ENCODE measurements at regions not wholly inside any gene's neighbourhood (a gene's known extent, or its start where the extent isn't known, plus 50 kb on each side); places are given as distances from the start of the nearest gene placed in this dataset.

GRCh38 chr3:193908181-193908744 is 227.7 kb upstream of the HES1 start:
- no peak overlapping the region for H3K4me3 ChIP-seq
- H3K36me3 ChIP-seq: no peaks in the 10 kb centered on the region
- WGBS: 100% methylated on average over 1 of the region's 1 CpG
- no peak for DNase-seq (ENCODE audit: extremely low spot score)
- H3K9me3 ChIP-seq: peaks cover 0 to 5% (median 0%) of the 10 kb centered on the region in 4 donors
- H3K27ac ChIP-seq (replicated peaks in 1 of 4): no peak overlapping the region
- intact Hi-C loops (cut with DNase I): no loop called here
- TF ChIP-seq POLR2AphosphoS5 (IDR thresholded peaks at IDR 0.05) (no peak), POLR2A (IDR thresholded peaks at IDR 0.05; ENCODE audit: low read depth) (no peak), EP300 (IDR thresholded peaks at IDR 0.05) (no peak), CTCF (IDR thresholded peaks at IDR 0.05) (no peak)
- peaks cover 0 to 17% (median 7%) of the 10 kb centered on the region in 4 donors for H3K4me1 ChIP-seq
- H3K27me3 ChIP-seq: no peaks in the 10 kb centered on the region

DNA sequence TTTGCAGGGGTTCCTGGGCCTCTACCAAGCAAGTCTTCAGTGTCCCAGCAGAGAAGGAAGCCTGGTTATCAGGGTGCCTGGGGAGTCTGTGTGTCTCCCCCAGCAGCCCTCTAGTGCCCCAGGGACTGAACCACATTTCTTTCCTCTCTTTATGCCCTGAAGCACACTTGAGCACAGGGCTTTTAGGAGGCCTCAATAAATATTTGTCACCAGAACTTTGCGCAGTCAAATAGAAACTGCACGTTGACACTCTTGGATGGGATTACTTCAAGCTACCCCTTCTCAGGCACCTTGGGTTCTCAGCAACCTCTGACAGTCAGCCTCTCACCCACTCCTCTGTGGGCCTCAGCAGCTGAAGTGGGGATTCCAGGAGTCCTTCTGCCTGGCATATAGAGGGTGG is 226.6 kb upstream of the HES1 start:
- peaks cover 0 to 23% (median 11%) of the 10 kb centered on the region in 4 donors for H3K4me1 ChIP-seq
- peaks cover 0 to 5% (median 0%) of the 10 kb centered on the region in 4 donors for H3K9me3 ChIP-seq
- no peak for TF ChIP-seq EP300 (IDR thresholded peaks at IDR 0.05)
- TF ChIP-seq POLR2A (IDR thresholded peaks at IDR 0.05; ENCODE audit: low read depth): no peak
- no peak for TF ChIP-seq CTCF (IDR thresholded peaks at IDR 0.05)
- TF ChIP-seq POLR2AphosphoS5 (IDR thresholded peaks at IDR 0.05): no peak
- H3K36me3 ChIP-seq: no peaks in the 10 kb centered on the region
- H3K27ac ChIP-seq (replicated peaks in 1 of 4): no peak overlapping the region
- H3K4me3 ChIP-seq: no peak overlapping the region
- intact Hi-C loops (cut with DNase I): no loop called here
- H3K27me3 ChIP-seq: no peaks in the 10 kb centered on the region
- no peak for DNase-seq (ENCODE audit: extremely low spot score)
- WGBS: 94% methylated on average over 2 of the region's 2 CpGs

DNA sequence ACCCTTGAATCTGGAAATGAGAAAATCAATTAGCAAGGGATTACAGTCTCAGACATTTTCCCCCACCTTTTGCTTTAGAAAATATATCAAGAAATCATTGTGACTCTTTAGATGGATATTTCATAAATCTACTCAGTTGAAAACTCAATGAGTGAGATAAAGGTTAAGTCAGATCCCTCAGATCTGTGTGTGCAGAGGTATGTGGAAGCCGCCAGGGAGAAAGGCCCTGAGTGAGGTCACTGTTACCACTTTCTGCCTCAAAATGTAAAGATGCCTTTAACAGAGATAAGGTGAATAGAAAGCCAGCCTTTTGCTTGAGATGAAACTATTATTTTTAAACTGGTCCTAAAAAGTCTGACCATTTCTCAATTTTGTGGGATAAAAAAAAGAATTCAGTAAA is 225.6 kb upstream of the HES1 start:
- peaks cover 0 to 5% (median 0%) of the 10 kb centered on the region in 4 donors for H3K9me3 ChIP-seq
- no peak overlapping the region for H3K4me3 ChIP-seq
- peaks cover 0 to 32% (median 17%) of the 10 kb centered on the region in 4 donors for H3K4me1 ChIP-seq
- intact Hi-C loops (cut with DNase I): no loop called here
- no peak overlapping the region for H3K27ac ChIP-seq (replicated peaks in 1 of 4)
- no peaks in the 10 kb centered on the region for H3K36me3 ChIP-seq
- no peaks in the 10 kb centered on the region for H3K27me3 ChIP-seq
- DNase-seq (ENCODE audit: extremely low spot score): no peak
- 95% methylated on average over 1 of the region's 1 CpG for whole genome bisulfite sequencing
- TF ChIP-seq POLR2A (IDR thresholded peaks at IDR 0.05; ENCODE audit: low read depth): no peak

DNA sequence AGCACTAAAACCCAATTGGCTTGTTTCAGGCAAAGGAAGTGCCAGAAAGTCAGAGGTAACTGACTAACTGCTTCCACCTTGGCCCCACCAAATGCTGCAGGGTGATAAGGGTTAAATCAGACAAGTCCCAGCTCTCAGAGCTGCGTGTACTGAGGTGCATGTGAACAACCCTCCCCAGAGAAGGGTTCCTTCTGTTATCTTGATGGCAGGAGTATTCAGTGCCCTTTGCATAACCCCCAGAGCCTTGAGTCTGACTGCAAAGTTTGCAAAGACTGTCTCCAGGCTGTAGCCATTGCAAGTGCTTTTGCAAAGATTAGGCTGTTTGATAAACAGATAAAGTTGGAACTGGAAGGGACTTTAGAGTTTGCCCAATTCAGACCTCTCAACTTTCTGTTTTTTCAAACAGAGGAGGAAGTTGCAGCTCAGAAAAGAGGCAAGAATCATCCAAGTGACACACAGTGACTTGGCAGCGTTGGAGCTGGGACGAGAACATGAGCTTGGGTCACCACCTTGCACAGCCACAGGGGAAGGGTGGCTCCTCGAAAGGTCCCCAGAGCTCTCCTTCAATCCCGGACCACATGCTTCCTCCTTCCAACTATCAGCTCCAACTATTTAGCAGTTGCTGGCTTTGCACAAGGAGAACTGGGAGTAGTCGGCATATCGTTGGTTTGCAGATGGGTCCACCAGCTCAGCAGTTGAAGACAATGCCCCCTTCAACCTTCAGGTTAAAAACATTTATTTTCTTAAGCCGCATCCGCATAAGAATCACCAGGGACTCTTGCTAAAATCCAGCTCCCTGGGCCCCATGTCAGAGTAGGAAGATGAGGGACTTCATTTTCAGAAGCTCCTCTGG is 224.8 kb upstream of the HES1 start:
- Histone ChIP-seq H3K27ac (replicated peaks in 1 of 4) (no peak overlapping the region), H3K9me3 (peaks cover 0 to 5% (median 0%) of the 10 kb centered on the region in 4 donors), H3K27me3 (no peaks in the 10 kb centered on the region), H3K4me3 (no peak overlapping the region), H3K36me3 (no peaks in the 10 kb centered on the region), H3K4me1 (peaks cover 0 to 30% (median 17%) of the 10 kb centered on the region in 4 donors)
- TF ChIP-seq CTCF (IDR thresholded peaks at IDR 0.05) (no peak), POLR2A (IDR thresholded peaks at IDR 0.05; ENCODE audit: low read depth) (no peak), EP300 (IDR thresholded peaks at IDR 0.05) (no peak), POLR2AphosphoS5 (IDR thresholded peaks at IDR 0.05) (no peak)
- WGBS: 73% methylated on average over 9 of the region's 9 CpGs
- intact Hi-C loops (cut with DNase I): no loop called here
- DNase-seq (ENCODE audit: extremely low spot score): no peak

GRCh38 chr3:193911784-193912340 is 224.1 kb upstream of the HES1 start:
- no peaks in the 10 kb centered on the region for H3K36me3 ChIP-seq
- TF ChIP-seq CTCF (IDR thresholded peaks at IDR 0.05) (no peak), POLR2A (IDR thresholded peaks at IDR 0.05; ENCODE audit: low read depth) (no peak), POLR2AphosphoS5 (IDR thresholded peaks at IDR 0.05) (no peak), EP300 (IDR thresholded peaks at IDR 0.05) (no peak)
- intact Hi-C loops (cut with DNase I): no loop called here
- H3K9me3 ChIP-seq: peaks cover 0 to 5% (median 0%) of the 10 kb centered on the region in 4 donors
- 88% methylated on average over 12 of the region's 12 CpGs for WGBS
- DNase-seq (ENCODE audit: extremely low spot score): no peak
- peaks cover 0 to 30% (median 17%) of the 10 kb centered on the region in 4 donors for H3K4me1 ChIP-seq
- H3K27ac ChIP-seq (replicated peaks in 1 of 4): no peak overlapping the region
- H3K27me3 ChIP-seq: no peaks in the 10 kb centered on the region
- no peak overlapping the region for H3K4me3 ChIP-seq
